ENCODE measurements at regions not wholly inside any gene's neighbourhood (a gene's known extent, or its start where the extent isn't known, plus 50 kb on each side); places are given as distances from the start of the nearest gene placed in this dataset.
"Not testable (repeated sequence)": the region's sequence is repeated elsewhere in the genome, so short reads cannot be mapped to it uniquely, and the experiment has no call there.

- DNase-seq (ENCODE audit: low read depth): no peak
Observed at GRCh38 chr6:126976253-126976797, 142.1 kb upstream of the RSPO3 start.

GRCh38 chr6:126983779-126984178, 134.7 kb upstream of the RSPO3 start:
- DNase-seq (ENCODE audit: low read depth): no peak

DNA sequence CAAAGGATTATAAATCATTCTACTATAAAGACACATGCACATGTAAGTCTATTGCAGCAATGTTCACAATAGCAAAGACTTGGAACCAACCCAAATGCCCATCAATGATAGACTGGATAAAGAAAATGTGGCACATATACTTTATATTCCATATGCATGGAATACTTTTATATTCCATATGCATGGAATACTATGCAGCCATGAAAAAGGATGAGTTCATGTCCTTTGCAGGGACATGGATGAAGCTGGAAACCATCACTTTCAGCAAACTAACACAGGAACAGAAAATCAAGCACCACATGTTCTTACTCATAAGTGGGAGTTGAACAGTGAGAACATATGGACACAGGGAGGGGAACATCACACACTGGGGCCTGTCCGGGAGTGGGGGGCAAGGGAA, 130.3 kb upstream of the RSPO3 start:
- DNase-seq (ENCODE audit: low read depth): not testable (repeated sequence)

DNA sequence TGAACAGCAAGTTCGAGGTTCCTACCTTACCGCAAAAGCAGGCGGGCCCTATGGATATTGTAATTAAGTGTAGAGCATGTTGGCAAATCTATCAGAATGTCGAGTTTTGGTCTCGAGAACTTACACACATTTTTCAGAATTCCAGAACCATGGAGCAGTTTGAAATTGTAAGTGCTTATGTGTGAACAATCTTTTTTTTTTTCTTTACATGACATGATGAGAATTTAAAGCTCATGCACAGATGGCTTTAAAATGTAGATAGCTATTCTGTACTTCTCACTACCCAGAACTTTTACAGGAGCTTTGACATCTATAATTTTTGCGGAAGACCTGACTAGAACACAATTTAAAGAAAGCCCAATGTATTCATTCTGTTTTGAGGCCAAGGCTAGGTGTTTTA, 117.8 kb upstream of the RSPO3 start:
- no peak for DNase-seq (ENCODE audit: low read depth)

DNA sequence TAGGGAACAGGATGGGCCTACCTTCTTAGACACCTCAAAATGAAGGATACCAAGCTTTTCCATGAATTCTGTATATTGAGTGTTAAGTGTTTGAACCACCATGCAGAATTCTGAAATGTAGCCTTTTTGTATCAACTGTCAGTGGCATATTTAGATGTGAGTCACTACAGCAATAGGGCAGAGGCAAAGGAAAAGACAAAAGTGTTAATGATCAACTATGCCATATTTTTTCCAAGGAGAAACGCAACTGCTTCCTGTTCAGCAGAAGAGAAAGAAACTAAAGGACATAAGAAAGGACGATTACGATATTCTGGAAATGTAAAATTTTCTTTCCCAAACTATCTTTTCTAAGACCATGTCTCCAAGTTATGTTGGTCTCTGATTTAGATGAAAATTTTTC, 104.6 kb upstream of the RSPO3 start:
- DNase-seq (ENCODE audit: low read depth): no peak

DNA sequence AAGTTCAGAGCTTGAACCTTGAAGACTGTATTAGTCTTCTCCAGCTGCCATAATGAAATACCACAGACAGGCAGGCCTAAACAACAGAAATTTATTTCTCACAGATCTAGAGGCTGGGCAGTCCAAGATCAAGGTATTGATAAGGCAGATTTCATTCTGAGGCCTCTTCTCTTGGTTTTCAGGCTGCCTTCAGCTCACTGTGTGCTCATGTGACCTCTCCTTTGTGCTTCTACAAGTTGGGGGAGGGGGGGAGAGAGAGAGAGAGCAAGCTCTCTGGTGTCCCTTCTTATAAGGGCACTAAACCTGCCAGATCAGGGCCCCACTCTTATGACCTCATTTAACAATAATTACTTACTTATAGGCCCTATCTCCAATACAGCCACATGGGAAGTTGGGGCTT, 102.6 kb upstream of the RSPO3 start:
- no peak for DNase-seq (ENCODE audit: low read depth)

GRCh38 chr6:127019828-127020227, 98.6 kb upstream of the RSPO3 start:
- DNase-seq (ENCODE audit: low read depth): no peak

GRCh38 chr6:127022302-127022701, 96.2 kb upstream of the RSPO3 start:
- DNase-seq (ENCODE audit: low read depth): peak; percentile 2

- no peak for DNase-seq (ENCODE audit: low read depth)
Observed at GRCh38 chr6:127023001-127023778, 95.3 kb upstream of the RSPO3 start.

DNA sequence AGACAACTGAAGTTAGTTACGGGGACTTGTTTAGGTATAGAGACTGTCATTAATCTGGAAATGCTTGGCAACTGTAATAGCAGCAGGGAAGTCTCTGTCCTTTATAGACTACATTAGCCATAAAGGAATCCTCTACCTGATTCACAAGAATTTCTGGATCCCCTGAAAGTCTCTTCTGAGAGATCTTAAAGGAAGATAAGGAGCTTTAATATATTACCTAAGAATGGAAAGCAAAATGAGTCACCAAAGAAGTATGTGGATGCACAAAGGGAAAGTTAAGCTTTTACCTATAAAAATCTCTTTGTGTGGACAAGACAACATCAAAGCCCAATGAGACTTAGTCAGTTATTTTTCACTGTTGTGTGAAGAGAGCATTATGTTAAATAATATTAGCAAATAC, 92.2 kb upstream of the RSPO3 start:
- no peak for DNase-seq (ENCODE audit: low read depth)

GRCh38 chr6:127030111-127030510, 88.4 kb upstream of the RSPO3 start:
- no peak for DNase-seq (ENCODE audit: low read depth)

GRCh38 chr6:127030836-127031235, 87.6 kb upstream of the RSPO3 start:
- DNase-seq (ENCODE audit: low read depth): no peak

- DNase-seq (ENCODE audit: low read depth): no peak
Observed at GRCh38 chr6:127031511-127031910, 87.0 kb upstream of the RSPO3 start.

GRCh38 chr6:127032971-127033370, 85.5 kb upstream of the RSPO3 start:
- DNase-seq (ENCODE audit: low read depth): no peak

- peak; percentile 83 for DNase-seq (ENCODE audit: low read depth)
Observed at GRCh38 chr6:127051571-127052260, 66.8 kb upstream of the RSPO3 start.

DNA sequence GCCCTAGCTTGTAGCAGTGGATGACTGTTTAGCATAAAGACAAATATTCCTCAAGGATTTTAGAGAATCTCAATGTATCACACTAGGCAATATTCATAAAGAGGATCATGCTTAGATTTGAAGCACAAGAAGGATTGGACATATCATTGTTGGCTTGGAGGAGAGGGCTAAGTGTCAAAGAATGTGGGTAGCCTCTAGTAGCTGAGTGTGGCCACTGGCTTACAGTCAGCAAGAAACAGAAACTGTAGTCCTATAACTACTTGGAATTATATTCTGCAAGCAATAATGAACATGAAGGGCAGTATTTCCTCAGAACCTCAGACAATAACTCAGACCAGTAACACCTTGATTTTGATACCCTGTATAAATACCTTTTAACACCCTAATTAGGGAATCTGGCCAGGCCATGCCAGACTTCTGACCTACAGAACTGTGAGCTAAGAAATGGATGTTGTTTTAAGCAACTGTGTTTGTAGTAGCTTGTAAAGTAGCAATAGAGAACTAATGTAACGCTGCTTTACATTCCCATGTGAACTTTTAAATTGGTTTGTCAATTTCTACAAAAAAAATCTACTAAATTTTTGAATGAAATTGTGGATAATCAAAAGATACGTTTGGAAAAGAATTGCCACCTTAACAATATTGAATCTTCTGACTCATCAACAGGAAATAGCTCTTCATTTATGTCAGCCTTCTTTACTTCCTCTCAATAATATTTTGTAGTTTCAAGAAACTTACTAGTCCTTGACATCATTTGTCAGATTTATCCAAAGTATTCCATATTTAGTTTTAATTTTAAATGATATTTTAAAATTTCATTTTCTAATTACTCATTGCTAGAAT, 65.2 kb upstream of the RSPO3 start:
- no peak for DNase-seq (ENCODE audit: low read depth)

- no peak for DNase-seq (ENCODE audit: low read depth)
Observed at GRCh38 chr6:127053875-127054235, 64.6 kb upstream of the RSPO3 start.

GRCh38 chr6:127058027-127058426, 60.4 kb upstream of the RSPO3 start:
- DNase-seq (ENCODE audit: low read depth): no peak

DNA sequence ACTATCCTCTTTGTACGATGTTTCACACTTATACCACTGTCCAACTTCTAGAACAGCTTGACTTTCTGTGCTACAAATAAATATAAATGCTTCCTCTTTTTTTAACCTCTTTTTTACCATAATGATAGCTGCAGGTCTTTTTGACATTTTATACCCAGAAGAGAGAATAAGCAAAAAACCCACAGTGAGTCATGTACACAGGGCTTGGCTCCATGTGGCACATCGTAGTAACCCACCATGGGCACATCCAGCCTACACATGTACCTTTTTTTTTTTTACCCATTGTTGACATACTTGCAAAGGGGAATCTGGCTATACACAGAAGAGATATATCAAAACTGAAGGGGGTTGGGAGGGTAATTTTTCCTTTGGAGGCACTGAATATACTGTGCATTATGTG, 59.5 kb upstream of the RSPO3 start:
- no peak for DNase-seq (ENCODE audit: low read depth)
